Skeletal muscle satellite cell (primary cell): ENCODE measurements at regions not wholly inside any gene's neighbourhood (a gene's known extent, or its start where the extent isn't known, plus 50 kb on each side); places are given as distances from the start of the nearest gene placed in this dataset.
"Not testable (repeated sequence)": the region's sequence is repeated elsewhere in the genome, so short reads cannot be mapped to it uniquely, and the experiment has no call there.

ENCODE experiments used
- H3K27me3 ChIP-seq: 2 replicates; pipeline ENCODE4 v1.7.0; 2013; ENCODE audit warnings: low read length; ENCODE audit not compliant: control insufficient read depth, insufficient read depth
- H3K36me3 ChIP-seq: 2 replicates; pipeline ENCODE4 v1.7.0; 2013; ENCODE audit warnings: mild to moderate bottlenecking, control low read depth, low read length; ENCODE audit not compliant: insufficient read depth
- H3K4me1 ChIP-seq: 2 replicates; pipeline ENCODE4 v1.7.0; 2013; ENCODE audit warnings: low read length; ENCODE audit not compliant: control insufficient read depth, insufficient read depth
- H3K4me2 ChIP-seq: 2 replicates; pipeline ENCODE4 v1.7.0; 2013; ENCODE audit warnings: mild to moderate bottlenecking, low read length
- H3K4me3 ChIP-seq: 2 replicates; pipeline ENCODE4 v1.7.0; 2013; ENCODE audit warnings: low read length
- H3K9ac ChIP-seq: 2 replicates; pipeline ENCODE4 v1.7.0; 2013; ENCODE audit warnings: mild to moderate bottlenecking, low read depth, low read length, moderate library complexity
- H3K9me3 ChIP-seq: replicated peaks from 2 replicates; pipeline ENCODE4 v1.7.0; 2013; ENCODE audit warnings: mild to moderate bottlenecking, control low read depth, low read length

GRCh38 chrX:39492497-39493162 is 605.1 kb downstream of the BCOR start:
- Histone ChIP-seq H3K9ac (no peak overlapping the region), H3K9me3 (no peaks in the 10 kb centered on the region), H3K4me1 (no peaks in the 10 kb centered on the region), H3K36me3 (no peaks in the 10 kb centered on the region), H3K4me3 (no peak overlapping the region), H3K4me2 (no peak overlapping the region), H3K27me3 (peaks cover 38% of the 10 kb centered on the region)

GRCh38 chrX:39493168-39493567 is 604.6 kb downstream of the BCOR start:
- peaks cover 37% of the 10 kb centered on the region for H3K27me3 ChIP-seq
- no peak overlapping the region for H3K4me2 ChIP-seq
- H3K9ac ChIP-seq: no peak overlapping the region
- no peaks in the 10 kb centered on the region for H3K9me3 ChIP-seq
- no peaks in the 10 kb centered on the region for H3K4me1 ChIP-seq
- H3K36me3 ChIP-seq: no peaks in the 10 kb centered on the region
- no peak overlapping the region for H3K4me3 ChIP-seq

- H3K9me3 ChIP-seq, H3K4me2 ChIP-seq, H3K4me1 ChIP-seq, H3K4me3 ChIP-seq, H3K9ac ChIP-seq, H3K36me3 ChIP-seq: not testable (repeated sequence)
- peaks cover 47% of the 10 kb centered on the region for H3K27me3 ChIP-seq
Measured at GRCh38 chrX:39497117-39497516, 600.6 kb downstream of the BCOR start.

- H3K9me3 ChIP-seq: no peaks in the 10 kb centered on the region
- no peaks in the 10 kb centered on the region for H3K36me3 ChIP-seq
- no peak overlapping the region for H3K4me3 ChIP-seq
- no peaks in the 10 kb centered on the region for H3K4me1 ChIP-seq
- H3K27me3 ChIP-seq: peaks cover 43% of the 10 kb centered on the region
- no peak overlapping the region for H3K9ac ChIP-seq
- H3K4me2 ChIP-seq: no peak overlapping the region
Measured at GRCh38 chrX:39497702-39498265, 600.0 kb downstream of the BCOR start.

- H3K36me3 ChIP-seq: no peaks in the 10 kb centered on the region
- no peak overlapping the region for H3K9ac ChIP-seq
Measured at GRCh38 chrX:39499996-39500395, 597.8 kb downstream of the BCOR start.

GRCh38 chrX:39501822-39502221 is 595.9 kb downstream of the BCOR start:
- Histone ChIP-seq H3K4me1 (no peaks in the 10 kb centered on the region), H3K9me3 (no peaks in the 10 kb centered on the region), H3K36me3 (no peaks in the 10 kb centered on the region), H3K4me2 (no peak overlapping the region), H3K4me3 (no peak overlapping the region), H3K9ac (no peak overlapping the region), H3K27me3 (peaks cover 29% of the 10 kb centered on the region)

More at GRCh38 chrX:39499996-39500395, 597.8 kb downstream of the BCOR start:
- peaks cover 32% of the 10 kb centered on the region for H3K27me3 ChIP-seq
- no peaks in the 10 kb centered on the region for H3K9me3 ChIP-seq
- H3K4me2 ChIP-seq: no peak overlapping the region
- no peak overlapping the region for H3K4me3 ChIP-seq
- no peaks in the 10 kb centered on the region for H3K4me1 ChIP-seq

GRCh38 chrX:39502486-39502885 is 595.3 kb downstream of the BCOR start:
- Histone ChIP-seq H3K9me3 (no peaks in the 10 kb centered on the region), H3K27me3 (peaks cover 29% of the 10 kb centered on the region), H3K36me3 (no peaks in the 10 kb centered on the region)

GRCh38 chrX:39504227-39504626 is 593.5 kb downstream of the BCOR start:
- Histone ChIP-seq H3K4me1 (no peaks in the 10 kb centered on the region), H3K4me3 (no peak overlapping the region), H3K9ac (no peak overlapping the region), H3K4me2 (no peak overlapping the region), H3K36me3 (no peaks in the 10 kb centered on the region), H3K27me3 (peaks cover 21% of the 10 kb centered on the region), H3K9me3 (no peaks in the 10 kb centered on the region)

More at GRCh38 chrX:39502486-39502885, 595.3 kb downstream of the BCOR start:
- Histone ChIP-seq H3K4me2 (no peak overlapping the region), H3K4me3 (no peak overlapping the region), H3K9ac (no peak overlapping the region), H3K4me1 (no peaks in the 10 kb centered on the region)

GRCh38 chrX:39504850-39505259 is 592.9 kb downstream of the BCOR start:
- Histone ChIP-seq H3K9ac (no peak overlapping the region), H3K4me3 (no peak overlapping the region), H3K4me2 (no peak overlapping the region), H3K9me3 (no peaks in the 10 kb centered on the region), H3K4me1 (no peaks in the 10 kb centered on the region), H3K36me3 (no peaks in the 10 kb centered on the region), H3K27me3 (peaks cover 21% of the 10 kb centered on the region)

GRCh38 chrX:39506131-39506530 is 591.6 kb downstream of the BCOR start:
- H3K36me3 ChIP-seq: no peaks in the 10 kb centered on the region
- H3K4me1 ChIP-seq: no peaks in the 10 kb centered on the region
- H3K4me2 ChIP-seq: no peak overlapping the region
- no peak overlapping the region for H3K9ac ChIP-seq
- no peak overlapping the region for H3K4me3 ChIP-seq
- no peaks in the 10 kb centered on the region for H3K9me3 ChIP-seq
- H3K27me3 ChIP-seq: peaks cover 13% of the 10 kb centered on the region

- no peaks in the 10 kb centered on the region for H3K4me1 ChIP-seq
- H3K36me3 ChIP-seq: no peaks in the 10 kb centered on the region
- no peak overlapping the region for H3K4me2 ChIP-seq
- no peaks in the 10 kb centered on the region for H3K9me3 ChIP-seq
- peaks cover 4% of the 10 kb centered on the region for H3K27me3 ChIP-seq
- no peak overlapping the region for H3K4me3 ChIP-seq
- H3K9ac ChIP-seq: no peak overlapping the region
Measured at GRCh38 chrX:39507034-39507433, 590.7 kb downstream of the BCOR start.
